ENCODE measurements at regions not wholly inside any gene's neighbourhood (a gene's known extent, or its start where the extent isn't known, plus 50 kb on each side); places are given as distances from the start of the nearest gene placed in this dataset.

DNA sequence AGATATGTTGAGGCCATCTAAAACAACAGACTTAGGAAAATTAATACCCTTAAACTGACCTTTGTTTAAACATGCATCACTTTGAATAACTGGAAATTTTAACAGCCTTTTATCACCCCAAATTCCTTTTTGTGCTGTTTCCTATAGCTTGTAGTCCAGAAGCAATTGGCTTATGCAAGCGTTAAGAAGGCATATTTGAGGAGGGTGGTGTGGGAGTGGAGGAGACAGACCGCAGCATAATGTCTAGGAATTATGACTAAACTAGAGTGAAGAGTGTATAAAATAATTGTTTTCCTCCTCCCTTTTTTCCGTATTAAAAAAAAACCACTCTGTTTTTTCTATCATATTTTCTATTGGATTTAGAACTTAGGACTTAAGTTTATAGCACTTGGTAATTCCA lies 51.8 kb upstream of the MPDZ start:
- no peak for TF ChIP-seq EZH2 (IDR thresholded peaks at IDR 0.05; ENCODE audit: low read length, missing control alignments)
- TF ChIP-seq, protein P1, sequence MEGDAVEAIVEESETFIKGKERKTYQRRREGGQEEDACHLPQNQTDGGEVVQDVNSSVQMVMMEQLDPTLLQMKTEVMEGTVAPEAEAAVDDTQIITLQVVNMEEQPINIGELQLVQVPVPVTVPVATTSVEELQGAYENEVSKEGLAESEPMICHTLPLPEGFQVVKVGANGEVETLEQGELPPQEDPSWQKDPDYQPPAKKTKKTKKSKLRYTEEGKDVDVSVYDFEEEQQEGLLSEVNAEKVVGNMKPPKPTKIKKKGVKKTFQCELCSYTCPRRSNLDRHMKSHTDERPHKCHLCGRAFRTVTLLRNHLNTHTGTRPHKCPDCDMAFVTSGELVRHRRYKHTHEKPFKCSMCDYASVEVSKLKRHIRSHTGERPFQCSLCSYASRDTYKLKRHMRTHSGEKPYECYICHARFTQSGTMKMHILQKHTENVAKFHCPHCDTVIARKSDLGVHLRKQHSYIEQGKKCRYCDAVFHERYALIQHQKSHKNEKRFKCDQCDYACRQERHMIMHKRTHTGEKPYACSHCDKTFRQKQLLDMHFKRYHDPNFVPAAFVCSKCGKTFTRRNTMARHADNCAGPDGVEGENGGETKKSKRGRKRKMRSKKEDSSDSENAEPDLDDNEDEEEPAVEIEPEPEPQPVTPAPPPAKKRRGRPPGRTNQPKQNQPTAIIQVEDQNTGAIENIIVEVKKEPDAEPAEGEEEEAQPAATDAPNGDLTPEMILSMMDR (conservative IDR thresholded peaks at IDR 0.05 in 1 of 2, IDR thresholded peaks at IDR 0.05 in 1 of 2; ENCODE audit: low read depth in 1 of 2, low read length in 2 of 2), result no peak
- no peaks in the 10 kb centered on the region for H3K27me3 ChIP-seq (ENCODE audit: control insufficient read depth, insufficient read depth, low read length)
- no peak overlapping the region for H3K9ac ChIP-seq (ENCODE audit: insufficient read depth, low read length)
- H4K20me1 ChIP-seq (ENCODE audit: control insufficient read depth, extremely low read depth, insufficient read depth, low read length), result no peaks in the 10 kb centered on the region
- no peaks in the 10 kb centered on the region for H3K79me2 ChIP-seq (ENCODE audit: control insufficient read depth, insufficient read depth, low read length)
- no peaks in the 10 kb centered on the region for H3K36me3 ChIP-seq (ENCODE audit: control insufficient read depth, insufficient read depth, low read length)
- H3K4me1 ChIP-seq (ENCODE audit: control insufficient read depth, extremely low read depth, insufficient read depth, low read length), result no peaks in the 10 kb centered on the region
- no peaks in the 10 kb centered on the region for H3K9me3 ChIP-seq (ENCODE audit: control insufficient read depth, insufficient read depth, low read depth, low read length)
- H3K27ac ChIP-seq (ENCODE audit: insufficient read depth, low read length), result no peak overlapping the region
- no peak overlapping the region for H3K4me2 ChIP-seq (ENCODE audit: extremely low read depth, insufficient read depth, low read length)
- no peak overlapping the region for H3K4me3 ChIP-seq (replicated peaks in 1 of 4; ENCODE audit: control extremely low read depth in 1 of 4, insufficient read depth in 1 of 4, low read depth in 3 of 4, low read length in 4 of 4)
- DNase-seq (ENCODE audit: low read depth in 2 of 2), result no peak
- no peak overlapping the region for H2AFZ ChIP-seq (ENCODE audit: low read length)

DNA sequence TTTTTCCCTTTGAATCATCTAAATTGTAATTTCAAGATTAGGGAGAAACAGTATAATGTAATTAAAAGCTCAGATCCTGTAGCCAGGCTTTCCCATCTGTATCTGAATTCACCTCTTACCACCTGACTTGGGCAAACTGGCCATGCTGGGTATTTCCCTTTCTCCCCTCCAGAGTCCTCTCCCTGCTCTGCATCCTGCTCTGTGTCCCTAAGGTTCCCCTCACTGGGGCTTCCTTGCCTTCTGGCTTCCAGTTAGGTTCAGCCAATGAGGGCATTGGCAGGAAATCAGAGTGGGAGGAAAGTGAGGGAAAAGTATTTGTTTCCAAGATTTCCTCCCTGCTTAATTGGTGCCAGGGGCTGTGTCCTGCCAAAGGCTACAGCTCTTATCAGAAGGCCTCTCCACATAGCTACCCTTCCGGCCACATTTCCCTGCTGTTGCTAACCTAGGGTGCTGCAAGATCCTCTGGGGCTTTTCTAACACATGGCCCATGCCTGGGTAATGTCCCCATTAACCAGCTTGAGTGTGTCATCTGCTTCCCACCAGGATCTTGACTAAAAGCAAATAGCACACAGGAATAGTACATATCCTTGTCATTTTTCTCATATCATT lies 51.0 kb upstream of the MPDZ start:
- TF ChIP-seq, protein P1 (conservative IDR thresholded peaks at IDR 0.05 in 1 of 2, IDR thresholded peaks at IDR 0.05 in 1 of 2; ENCODE audit: low read depth in 1 of 2, low read length in 2 of 2), result no peak
- TF ChIP-seq EZH2 (IDR thresholded peaks at IDR 0.05; ENCODE audit: low read length, missing control alignments), result no peak
- H3K4me2 ChIP-seq (ENCODE audit: extremely low read depth, insufficient read depth, low read length), result no peak overlapping the region
- no peaks in the 10 kb centered on the region for H4K20me1 ChIP-seq (ENCODE audit: control insufficient read depth, extremely low read depth, insufficient read depth, low read length)
- no peaks in the 10 kb centered on the region for H3K4me1 ChIP-seq (ENCODE audit: control insufficient read depth, extremely low read depth, insufficient read depth, low read length)
- no peaks in the 10 kb centered on the region for H3K9me3 ChIP-seq (ENCODE audit: control insufficient read depth, insufficient read depth, low read depth, low read length)
- no peaks in the 10 kb centered on the region for H3K79me2 ChIP-seq (ENCODE audit: control insufficient read depth, insufficient read depth, low read length)
- no peak overlapping the region for H3K4me3 ChIP-seq (replicated peaks in 1 of 4; ENCODE audit: control extremely low read depth in 1 of 4, insufficient read depth in 1 of 4, low read depth in 3 of 4, low read length in 4 of 4)
- no peak overlapping the region for H2AFZ ChIP-seq (ENCODE audit: low read length)
- H3K27ac ChIP-seq (ENCODE audit: insufficient read depth, low read length), result no peak overlapping the region
- peak in 1 of 2 donors; percentile 10 for DNase-seq (ENCODE audit: low read depth in 2 of 2)
- H3K9ac ChIP-seq (ENCODE audit: insufficient read depth, low read length), result no peak overlapping the region
- H3K36me3 ChIP-seq (ENCODE audit: control insufficient read depth, insufficient read depth, low read length), result no peaks in the 10 kb centered on the region
- no peaks in the 10 kb centered on the region for H3K27me3 ChIP-seq (ENCODE audit: control insufficient read depth, insufficient read depth, low read length)
